Bronchial epithelial cell (primary cell): ENCODE measurements at regions not wholly inside any gene's neighbourhood (a gene's known extent, or its start where the extent isn't known, plus 50 kb on each side); places are given as distances from the start of the nearest gene placed in this dataset.

ENCODE experiments used
- DNase-seq: peaks from one replicate; pipeline ENCODE4 v3.0.0-alpha.2; 2010; ENCODE audit warnings: low read depth
- FAIRE-seq: peaks from 2 replicates; lab custom pipeline; 2011; peaks lifted over from hg19 to GRCh38; lab: Jason Lieb, UNC
- H3K27me3 ChIP-seq: 2 replicates; pipeline ENCODE4 v1.5.1; 2011; ENCODE audit warnings: low read length; ENCODE audit not compliant: control insufficient read depth, insufficient read depth
- H3K36me3 ChIP-seq: 2 replicates; pipeline ENCODE4 v1.5.1; 2011; ENCODE audit warnings: low read length; ENCODE audit not compliant: control insufficient read depth, insufficient read depth
- H3K4me3 ChIP-seq: 2 replicates; pipeline ENCODE4 v1.5.1; 2011; ENCODE audit warnings: mild to moderate bottlenecking, low read depth, low read length, control low read depth
- TF ChIP-seq, protein P1 (sequence below): IDR thresholded peaks from 2 replicates; pipeline ENCODE4 v1.5.1; 2011; ENCODE audit warnings: mild to moderate bottlenecking, moderate library complexity, low read length, control low read depth, inconsistent platforms; ENCODE audit not compliant: insufficient read depth, severe bottlenecking

DNA sequence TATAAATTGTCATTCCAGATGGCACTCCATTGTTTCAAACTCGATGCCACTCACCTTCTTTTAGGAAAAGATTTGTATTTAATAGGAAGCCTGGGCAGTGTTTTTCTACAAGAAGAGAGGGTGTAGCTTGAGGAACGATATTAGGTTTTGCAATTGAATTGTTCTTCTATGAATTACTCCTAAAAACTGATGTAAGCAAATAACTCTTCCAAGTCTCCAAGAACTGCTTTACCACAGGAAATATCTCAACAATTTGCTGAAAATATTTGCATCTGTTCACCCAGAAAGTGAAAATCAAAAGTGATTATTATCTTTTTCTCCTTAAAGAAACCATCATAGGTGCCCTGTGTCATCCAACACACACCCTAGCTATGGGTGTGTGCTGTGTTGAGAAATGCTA is 261.3 kb upstream of the MEOX2 start:
- no peaks in the 10 kb centered on the region for H3K27me3 ChIP-seq
- TF ChIP-seq, protein P1, sequence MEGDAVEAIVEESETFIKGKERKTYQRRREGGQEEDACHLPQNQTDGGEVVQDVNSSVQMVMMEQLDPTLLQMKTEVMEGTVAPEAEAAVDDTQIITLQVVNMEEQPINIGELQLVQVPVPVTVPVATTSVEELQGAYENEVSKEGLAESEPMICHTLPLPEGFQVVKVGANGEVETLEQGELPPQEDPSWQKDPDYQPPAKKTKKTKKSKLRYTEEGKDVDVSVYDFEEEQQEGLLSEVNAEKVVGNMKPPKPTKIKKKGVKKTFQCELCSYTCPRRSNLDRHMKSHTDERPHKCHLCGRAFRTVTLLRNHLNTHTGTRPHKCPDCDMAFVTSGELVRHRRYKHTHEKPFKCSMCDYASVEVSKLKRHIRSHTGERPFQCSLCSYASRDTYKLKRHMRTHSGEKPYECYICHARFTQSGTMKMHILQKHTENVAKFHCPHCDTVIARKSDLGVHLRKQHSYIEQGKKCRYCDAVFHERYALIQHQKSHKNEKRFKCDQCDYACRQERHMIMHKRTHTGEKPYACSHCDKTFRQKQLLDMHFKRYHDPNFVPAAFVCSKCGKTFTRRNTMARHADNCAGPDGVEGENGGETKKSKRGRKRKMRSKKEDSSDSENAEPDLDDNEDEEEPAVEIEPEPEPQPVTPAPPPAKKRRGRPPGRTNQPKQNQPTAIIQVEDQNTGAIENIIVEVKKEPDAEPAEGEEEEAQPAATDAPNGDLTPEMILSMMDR, result no peak
- H3K36me3 ChIP-seq, result no peaks in the 10 kb centered on the region
- DNase-seq (no peak), FAIRE-seq (no peak)
- no peak overlapping the region for H3K4me3 ChIP-seq

DNA sequence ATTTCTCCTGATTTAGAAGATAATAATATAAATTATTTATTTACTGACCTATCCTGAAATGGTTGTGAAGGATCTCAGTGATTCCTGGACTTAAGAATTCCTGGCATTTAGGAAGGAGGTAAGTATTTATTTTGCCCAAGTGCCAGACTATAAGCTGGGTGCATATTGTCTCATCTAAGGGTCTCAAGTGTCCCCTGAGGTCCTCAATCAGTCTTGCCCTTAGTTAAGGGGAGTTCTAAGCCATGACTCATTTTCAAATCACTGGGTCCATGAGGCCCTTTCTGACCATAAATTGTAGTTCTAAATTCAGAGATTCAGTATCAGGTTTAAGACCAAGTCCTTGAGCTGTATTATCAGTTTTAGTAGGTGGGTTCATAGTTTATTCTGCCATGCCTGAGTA is 251.6 kb upstream of the MEOX2 start:
- Histone ChIP-seq H3K36me3 (no peaks in the 10 kb centered on the region), H3K4me3 (no peak overlapping the region), H3K27me3 (no peaks in the 10 kb centered on the region)
- TF ChIP-seq, protein P1, result no peak
- no peak for FAIRE-seq
- DNase-seq, result no peak

DNA sequence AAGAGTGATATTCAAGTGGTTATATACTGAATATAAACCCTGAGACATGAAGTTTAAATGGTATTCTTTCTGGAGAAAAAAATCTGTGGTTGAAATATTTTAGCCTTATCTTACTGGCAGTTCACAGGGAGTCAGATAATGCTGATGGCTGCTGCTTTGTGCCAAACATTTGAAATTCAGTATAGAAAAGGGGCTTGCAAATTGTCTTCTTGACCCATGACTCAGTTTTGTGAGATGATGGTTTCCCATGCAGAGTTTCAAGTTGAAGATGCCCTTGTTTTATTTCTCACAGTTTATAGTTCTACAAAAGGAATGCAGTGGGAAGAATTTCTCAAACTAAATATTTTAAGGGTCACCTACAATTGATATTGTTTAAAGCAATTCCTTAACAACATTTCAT is 251.1 kb upstream of the MEOX2 start:
- DNase-seq, result no peak

DNA sequence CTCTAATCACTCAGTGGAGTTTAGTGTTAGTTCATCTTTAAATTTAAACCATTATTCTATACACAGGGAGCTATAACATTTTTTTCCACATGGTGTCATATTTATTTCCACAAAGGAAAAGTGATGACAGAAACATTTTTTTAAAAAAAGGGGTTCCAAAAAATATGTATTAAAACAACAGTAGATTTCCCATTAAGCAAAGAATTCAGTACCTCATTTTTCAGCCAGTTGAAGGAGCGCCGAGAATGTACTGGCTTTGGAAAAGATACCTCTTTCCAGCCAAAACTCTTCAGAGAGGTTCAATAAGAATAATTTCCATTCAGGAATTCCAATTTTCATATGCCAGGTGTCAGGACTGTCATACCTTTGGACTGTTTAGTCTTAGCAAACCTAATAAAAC is 250.5 kb upstream of the MEOX2 start:
- FAIRE-seq (no peak), DNase-seq (no peak)
- H3K4me3 ChIP-seq, result no peak overlapping the region
- no peaks in the 10 kb centered on the region for H3K27me3 ChIP-seq
- TF ChIP-seq, protein P1, result no peak
- H3K36me3 ChIP-seq, result no peaks in the 10 kb centered on the region

More for the DNA sequence above, 251.1 kb upstream of the MEOX2 start:
- no peaks in the 10 kb centered on the region for H3K27me3 ChIP-seq
- FAIRE-seq, result no peak
- TF ChIP-seq, protein P1, result no peak
- H3K36me3 ChIP-seq, result no peaks in the 10 kb centered on the region
- no peak overlapping the region for H3K4me3 ChIP-seq

DNA sequence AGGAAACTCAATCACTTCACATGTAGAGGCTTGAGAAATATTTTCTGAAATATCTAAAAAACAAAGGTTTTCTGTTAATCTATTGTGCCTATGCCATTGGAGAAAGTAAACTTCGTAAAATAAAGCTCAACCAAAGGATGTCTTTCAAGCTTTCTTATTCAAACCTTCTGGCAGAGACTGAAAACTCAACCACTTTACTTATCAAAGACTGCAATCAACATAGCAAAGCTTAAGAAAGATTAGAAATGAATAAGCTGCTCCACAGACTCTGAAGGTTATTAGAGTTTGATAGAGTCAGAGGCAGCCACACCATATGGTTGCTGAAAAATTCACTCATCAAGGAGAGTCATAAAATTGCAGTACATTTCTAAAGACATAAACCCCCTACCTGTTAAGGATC is 245.8 kb upstream of the MEOX2 start:
- no peak overlapping the region for H3K4me3 ChIP-seq
- TF ChIP-seq, protein P1, result no peak
- FAIRE-seq (no peak), DNase-seq (no peak)
- H3K27me3 ChIP-seq, result no peaks in the 10 kb centered on the region
- H3K36me3 ChIP-seq, result no peaks in the 10 kb centered on the region

DNA sequence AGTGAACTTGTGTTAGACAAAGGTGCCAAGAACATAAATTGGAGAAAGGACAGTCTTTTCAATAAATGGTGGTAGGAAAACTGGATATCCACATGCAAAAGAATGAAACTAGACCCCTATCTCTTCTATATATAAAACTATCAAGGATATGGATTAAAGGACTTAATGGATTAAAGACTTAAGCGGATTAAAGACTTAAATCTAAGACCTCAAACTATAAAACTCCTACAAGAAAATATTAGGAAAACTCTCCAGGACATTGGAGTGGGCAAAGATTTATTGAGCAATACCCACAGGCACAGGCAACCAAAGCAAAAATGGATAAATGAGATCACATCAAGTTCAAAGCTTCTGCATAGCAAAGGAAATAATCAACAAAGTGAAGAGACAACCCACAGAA is 242.9 kb upstream of the MEOX2 start:
- Histone ChIP-seq H3K4me3 (no peak overlapping the region), H3K27me3 (no peaks in the 10 kb centered on the region), H3K36me3 (no peaks in the 10 kb centered on the region)
- TF ChIP-seq, protein P1, result no peak
- FAIRE-seq (no peak), DNase-seq (no peak)
